GM12872 (cell line): ENCODE measurements at regions not wholly inside any gene's neighbourhood (a gene's known extent, or its start where the extent isn't known, plus 50 kb on each side); places are given as distances from the start of the nearest gene placed in this dataset.
A peak's percentile ranks its signal among the peaks of the same experiment; 100 is the strongest.

ENCODE experiments used
- TF ChIP-seq, protein P1 (sequence below): IDR thresholded peaks from 3 replicates; pipeline ENCODE4 v1.5.1; 2011; ENCODE audit warnings: low read depth, mild to moderate bottlenecking, low read length, moderate library complexity; ENCODE audit not compliant: insufficient read depth

DNA sequence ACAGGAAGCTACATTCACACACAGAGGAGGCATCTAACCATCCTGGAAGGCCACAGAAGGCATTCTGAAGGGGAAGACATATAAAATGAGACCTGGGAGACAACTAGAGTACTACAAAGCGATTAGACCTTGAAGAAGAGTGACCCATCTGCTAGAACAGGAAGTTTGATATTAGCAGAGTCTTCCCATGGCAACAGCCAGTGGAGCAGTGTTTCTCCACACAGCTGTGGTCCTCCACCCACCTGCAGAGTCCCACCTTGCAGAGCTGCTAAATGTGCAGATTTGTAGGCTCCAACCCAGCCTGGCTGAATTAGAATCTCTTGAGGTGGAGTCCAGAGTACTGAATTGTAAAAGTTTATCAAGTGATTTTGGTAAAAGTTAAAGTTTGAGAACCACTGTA lies 267.0 kb downstream of the CETN3 start:
- TF ChIP-seq, protein P1, sequence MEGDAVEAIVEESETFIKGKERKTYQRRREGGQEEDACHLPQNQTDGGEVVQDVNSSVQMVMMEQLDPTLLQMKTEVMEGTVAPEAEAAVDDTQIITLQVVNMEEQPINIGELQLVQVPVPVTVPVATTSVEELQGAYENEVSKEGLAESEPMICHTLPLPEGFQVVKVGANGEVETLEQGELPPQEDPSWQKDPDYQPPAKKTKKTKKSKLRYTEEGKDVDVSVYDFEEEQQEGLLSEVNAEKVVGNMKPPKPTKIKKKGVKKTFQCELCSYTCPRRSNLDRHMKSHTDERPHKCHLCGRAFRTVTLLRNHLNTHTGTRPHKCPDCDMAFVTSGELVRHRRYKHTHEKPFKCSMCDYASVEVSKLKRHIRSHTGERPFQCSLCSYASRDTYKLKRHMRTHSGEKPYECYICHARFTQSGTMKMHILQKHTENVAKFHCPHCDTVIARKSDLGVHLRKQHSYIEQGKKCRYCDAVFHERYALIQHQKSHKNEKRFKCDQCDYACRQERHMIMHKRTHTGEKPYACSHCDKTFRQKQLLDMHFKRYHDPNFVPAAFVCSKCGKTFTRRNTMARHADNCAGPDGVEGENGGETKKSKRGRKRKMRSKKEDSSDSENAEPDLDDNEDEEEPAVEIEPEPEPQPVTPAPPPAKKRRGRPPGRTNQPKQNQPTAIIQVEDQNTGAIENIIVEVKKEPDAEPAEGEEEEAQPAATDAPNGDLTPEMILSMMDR = no peak

DNA sequence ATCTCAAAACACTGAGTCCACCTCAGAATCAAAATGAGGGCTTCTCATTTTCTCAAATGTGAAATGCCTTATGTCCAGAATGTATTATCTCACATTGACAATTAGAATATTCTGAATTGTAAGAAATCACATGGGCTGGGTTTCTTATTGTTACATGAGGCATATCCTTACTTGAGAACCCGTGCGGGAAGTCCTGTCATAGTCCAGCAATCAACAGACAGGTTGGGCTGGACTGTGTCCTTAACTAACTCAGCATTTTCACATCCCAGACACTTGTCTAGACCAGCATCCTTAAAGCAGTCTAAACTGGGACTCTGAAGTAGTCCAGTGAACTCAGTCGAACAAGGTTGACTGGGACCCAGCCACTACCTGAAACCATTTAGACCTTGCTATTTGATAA lies 267.6 kb downstream of the CETN3 start:
- TF ChIP-seq, protein P1 = no peak

DNA sequence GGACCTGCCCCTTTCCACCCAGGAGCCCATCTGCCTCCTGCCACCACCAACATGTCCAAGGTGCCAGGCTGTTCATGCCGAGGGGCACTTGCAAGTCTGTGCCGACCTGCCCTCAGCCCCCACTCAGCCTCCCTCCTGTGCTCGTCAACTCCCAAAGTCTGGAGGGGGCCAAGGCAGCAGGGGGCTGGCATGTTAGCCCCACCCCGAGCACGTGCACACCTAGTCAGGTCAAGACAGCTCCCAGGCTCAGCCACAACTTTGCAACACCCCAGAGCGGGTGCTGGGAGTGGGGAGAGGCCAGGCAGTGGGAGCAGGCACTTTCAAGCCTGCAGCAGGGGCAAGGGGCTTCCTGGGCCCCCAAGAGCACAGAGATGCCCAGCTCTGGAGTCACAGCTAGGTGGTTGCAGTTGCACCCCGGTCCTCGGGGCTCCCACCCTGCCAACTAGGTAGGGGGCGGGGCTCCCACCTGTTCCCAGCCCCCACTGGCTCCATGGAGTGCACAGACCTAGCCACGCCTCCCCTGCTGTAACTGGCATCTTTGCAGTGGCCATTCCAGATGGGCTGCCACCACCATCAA lies 272.5 kb downstream of the CETN3 start:
- TF ChIP-seq, protein P1 = no peak

DNA sequence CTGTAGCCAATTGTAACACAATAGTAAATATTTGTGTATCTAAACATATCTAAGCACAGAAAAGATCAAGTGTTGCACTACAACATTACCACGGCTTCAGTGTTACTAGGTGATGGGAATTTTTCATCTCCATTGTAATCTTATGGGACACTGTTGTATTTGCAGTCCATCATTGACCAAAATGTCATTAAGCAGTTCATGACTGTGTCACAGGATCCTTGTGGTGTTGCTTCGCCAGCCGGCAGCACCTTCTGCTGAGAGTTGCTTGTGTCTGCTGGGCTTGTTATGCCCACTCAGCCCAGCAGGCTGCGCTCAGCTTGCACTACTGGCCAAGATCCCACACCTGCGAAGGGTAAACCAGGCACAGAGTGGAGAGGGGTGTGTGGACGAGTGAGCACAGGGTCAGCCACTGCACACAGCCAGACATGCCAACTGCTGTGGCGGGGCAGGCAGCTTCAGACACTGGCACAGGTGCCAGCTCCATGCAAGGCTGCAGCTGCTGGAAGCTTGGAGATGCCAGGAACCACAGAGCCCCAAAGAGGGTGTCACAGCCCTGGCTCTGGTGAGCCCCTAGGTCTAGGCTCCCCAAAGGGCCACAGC lies 273.7 kb downstream of the CETN3 start:
- TF ChIP-seq, protein P1 = peak; percentile 72

DNA sequence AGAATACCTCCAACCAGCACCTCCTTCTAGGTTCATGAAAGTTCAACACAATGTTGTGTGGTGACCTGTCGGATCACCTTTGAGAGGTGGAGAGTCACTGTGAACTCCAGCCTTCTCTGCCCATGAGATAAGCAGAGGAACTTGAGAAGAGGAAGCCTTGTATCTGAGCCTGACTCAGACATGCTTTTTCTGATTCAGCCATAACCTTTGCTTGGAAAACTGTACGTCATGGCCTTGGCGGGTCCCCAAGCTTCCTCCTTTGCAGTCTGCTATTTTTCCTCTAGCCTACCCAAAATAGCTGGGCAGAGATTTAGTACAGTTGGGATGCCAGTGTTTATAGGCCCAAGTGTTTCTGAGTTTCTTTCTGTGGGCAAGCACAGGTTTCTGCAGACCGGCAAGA lies 274.7 kb downstream of the CETN3 start:
- TF ChIP-seq, protein P1 = no peak

DNA sequence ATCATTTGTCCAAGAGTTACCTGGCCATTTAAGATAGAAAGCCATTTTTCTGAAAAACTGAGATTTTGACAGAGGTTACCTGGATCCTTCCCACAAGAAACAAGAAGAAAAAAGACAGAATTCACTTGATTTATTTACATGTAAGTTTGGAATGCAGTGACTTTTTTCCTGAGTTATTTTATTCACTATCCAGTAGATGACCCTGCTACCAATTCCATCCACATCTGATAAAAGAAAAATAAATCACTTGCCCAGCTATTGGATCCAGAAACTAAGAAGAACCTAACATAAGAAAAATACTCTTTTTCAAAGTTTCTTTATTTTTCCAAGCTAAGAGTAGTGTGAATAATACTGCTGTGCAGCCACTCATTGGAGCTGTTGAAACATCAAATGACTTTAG lies 275.2 kb downstream of the CETN3 start:
- TF ChIP-seq, protein P1 = no peak

DNA sequence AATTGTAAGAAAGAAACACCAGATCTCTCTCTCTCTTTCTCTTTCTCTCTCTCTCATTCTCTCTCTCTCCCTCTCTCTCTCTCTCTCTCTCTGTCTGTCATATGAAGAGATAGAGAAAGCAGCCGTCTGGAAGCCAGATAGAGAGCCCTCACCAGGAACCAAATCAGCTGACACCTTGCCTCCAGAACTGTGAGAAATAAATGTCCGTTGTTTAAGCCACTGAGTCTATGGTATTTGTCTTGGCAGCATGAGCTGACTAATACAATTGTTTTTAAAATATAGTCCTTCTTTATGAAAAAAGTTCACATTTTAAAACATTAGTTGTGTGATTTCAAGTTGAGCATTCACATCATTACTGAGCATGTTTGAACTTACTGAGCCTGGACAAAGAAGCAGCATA lies 275.6 kb downstream of the CETN3 start:
- TF ChIP-seq, protein P1 = no peak
